IPS DF 4.7 (cell line): ENCODE measurements at regions not wholly inside any gene's neighbourhood (a gene's known extent, or its start where the extent isn't known, plus 50 kb on each side); places are given as distances from the start of the nearest gene placed in this dataset.
"Not testable (repeated sequence)": the region's sequence is repeated elsewhere in the genome, so short reads cannot be mapped to it uniquely, and the experiment has no call there.

Experiments
- DNase-seq: peaks from one replicate; pipeline ENCODE4 v3.0.0-alpha.2; 2013; ENCODE audit warnings: low spot score; ENCODE audit errors: extremely low read depth

DNA sequence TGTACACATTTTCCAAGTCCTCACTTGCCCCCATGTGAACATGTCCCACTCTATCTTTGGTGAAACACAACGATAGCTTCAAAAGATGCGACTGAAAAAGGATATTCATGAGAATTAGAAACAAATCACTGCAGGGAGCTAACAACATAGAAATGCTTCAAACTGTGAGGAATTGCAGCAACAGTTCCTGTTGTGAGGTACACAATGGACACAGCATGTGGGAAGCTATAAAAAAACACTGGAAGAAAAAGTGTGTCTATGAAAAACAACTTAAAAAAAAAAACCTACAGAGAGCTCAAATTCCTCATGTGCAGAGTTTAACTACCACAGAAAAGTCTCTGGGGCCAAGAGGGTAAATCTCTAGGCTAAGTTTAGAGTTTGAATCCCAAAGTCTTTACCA lies 51.6 kb upstream of the BLTP1 start:
- DNase-seq: no peak

DNA sequence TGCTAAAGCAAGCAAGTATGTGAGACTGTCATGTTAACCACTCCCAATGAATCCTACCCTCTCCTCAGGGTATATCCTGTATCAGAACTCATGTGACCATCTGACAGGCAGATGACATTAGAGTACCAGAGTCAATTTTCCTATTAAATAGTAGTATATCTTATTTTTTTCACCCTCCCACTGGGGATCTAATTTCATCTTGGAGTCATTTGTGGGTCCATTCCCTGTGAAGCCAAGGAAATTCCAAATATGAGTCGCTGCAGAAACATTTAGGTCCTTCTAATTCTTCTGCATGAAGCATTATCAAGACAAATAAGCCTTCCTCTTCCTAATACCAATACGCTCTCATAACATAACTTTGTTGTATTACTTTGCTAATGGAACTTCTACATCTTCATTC lies 52.2 kb upstream of the BLTP1 start:
- no peak for DNase-seq

DNA sequence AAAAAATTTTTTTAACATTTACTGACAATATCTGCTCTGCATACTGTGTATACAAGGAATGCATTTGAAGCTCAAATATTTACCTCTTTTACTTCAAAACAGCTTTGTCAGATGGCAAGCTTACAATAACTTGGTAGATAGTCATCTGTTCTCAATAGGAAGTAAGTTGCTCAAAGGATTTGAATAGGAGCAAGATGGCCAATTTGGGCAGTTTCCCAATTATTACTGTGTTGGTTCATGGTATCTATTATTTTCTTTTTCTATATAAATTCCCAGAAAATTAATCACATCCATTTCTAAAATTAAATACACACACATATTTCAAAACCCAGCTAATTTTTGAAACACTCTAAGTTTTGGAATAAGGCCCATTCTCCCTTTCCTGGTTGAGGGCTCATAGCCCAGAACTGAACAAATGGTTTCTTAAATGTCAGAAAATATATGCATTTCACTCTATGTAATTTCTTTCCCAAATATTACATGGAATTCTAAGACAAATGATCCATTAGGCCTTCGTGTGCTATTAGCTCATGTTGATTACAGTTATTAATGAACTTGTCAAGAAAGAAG lies 60.2 kb upstream of the BLTP1 start:
- DNase-seq: no peak

DNA sequence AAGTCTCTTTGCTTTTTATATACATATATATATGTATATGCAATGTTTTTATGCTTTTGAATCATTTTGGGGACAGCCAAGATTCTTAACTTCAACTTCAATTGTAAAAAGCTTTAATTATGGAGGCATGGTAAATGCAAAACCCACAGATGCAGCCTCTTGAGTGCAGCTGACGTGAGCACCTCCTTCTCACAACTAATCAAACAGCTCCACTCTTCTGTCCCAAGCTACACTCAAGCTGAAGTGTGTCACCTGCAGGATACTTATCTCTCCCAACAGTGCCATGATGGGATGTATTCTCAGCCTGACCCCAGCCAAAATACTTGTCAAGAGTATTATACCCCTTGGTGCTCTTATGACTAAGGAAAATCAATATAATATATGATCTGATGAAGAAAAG lies 60.7 kb upstream of the BLTP1 start:
- no peak for DNase-seq

DNA sequence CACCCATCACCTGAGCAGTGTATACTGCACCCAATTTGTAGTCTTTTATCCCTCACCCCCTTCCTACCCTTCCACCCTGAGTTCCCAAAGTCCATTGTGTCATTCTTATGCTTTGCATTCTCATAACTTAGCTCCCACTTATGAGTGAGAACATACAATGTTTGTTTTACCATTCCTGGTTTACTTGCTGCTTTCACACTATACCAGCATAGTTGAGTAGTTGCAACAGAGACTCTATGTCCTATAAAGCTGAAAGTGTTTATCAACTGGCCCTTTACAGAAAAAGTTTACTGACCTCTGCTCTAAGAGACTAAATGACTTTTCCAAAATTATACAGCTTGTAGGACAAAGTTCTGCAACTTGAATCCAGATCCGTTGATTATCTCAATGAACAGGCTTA lies 61.1 kb upstream of the BLTP1 start:
- DNase-seq: no peak

DNA sequence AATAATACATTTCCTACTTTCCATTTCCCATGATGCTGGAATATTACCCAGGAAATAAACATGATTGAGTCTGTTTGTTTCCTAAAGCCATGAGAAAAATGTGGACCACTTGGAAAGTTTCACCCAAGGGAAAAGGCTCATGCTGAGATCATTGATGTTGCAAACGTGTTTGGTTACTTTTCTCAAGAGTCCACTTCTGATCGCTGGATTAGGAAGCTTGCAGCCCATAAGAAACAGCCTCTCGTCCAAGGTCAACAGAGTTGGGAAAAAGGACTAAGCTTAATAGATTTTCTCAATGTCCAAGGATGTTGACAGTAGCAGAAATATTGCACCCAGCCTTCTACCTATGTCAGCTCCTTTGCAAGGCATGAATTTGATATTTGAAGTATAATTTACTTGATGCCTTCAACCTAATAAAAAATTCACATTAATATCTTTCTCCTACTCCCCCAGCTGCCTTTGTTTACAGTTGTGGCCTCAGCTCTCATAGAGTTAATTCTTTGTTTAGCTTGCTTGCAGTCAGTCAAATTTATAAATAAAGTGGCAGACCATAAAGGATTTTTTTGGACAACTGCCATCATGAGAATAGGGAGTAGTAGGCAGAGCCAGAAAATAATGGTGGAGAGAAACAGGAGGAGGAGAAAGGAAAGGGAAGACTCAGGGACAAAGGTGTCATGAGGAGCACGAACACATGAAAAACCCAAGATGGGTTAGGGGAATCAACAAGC lies 65.6 kb upstream of the BLTP1 start:
- DNase-seq: no peak

DNA sequence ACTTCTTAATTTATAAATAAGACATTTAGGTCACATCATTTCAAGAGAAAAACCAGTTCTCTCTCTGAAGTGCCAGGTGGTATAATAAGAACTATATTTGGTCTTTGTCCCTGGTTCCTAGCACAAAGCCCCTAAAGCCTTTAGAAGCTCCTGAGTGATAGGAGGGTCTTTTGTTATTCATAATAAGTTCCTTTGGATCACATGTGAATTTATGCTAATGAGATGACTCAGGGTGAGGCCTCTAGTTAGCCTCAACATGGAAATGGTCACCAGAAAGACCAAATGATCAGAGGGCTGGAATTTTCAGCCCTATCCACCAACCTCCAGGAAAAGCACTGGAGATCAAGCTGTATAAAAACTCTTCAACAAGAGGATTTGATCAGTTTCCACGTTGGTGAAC lies 68.1 kb upstream of the BLTP1 start:
- no peak for DNase-seq

DNA sequence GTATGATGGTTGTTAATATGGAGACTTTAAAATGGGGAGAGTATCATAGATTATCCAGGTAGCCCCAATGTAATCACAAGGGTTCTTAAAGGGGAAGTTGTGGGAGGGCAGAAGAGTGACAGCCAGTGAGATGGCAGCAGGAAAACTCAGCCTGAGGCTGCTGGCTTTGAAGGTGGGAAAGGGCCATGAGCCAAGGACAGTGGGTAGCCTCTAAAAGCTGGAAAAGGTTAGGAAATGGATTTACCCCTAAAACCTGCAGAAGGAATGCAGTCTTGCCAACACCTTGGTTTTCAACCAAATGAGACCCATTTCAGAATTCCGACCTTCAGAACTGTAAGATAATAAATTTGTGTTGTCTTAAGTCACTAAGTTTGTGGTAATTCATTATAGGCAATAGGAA lies 68.8 kb upstream of the BLTP1 start:
- DNase-seq: no peak

DNA sequence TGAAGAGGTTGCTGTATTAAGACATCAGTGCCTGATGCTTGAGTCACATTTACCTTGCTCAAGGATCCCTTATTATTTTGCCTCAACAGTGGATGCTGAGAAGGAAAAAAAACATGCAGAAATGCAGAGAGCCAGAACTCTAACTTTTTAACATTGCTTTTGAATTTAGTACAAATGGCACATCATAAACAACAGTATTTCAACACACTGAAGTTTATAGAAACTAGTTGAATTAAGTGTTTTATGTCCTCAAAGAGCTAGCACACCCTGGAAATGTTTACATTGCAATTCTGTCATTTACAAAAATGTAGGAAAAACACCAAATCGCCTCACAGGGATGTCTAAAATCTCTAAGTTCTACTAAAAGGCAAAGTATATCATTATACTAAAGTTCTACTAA lies 69.5 kb upstream of the BLTP1 start:
- DNase-seq: no peak

DNA sequence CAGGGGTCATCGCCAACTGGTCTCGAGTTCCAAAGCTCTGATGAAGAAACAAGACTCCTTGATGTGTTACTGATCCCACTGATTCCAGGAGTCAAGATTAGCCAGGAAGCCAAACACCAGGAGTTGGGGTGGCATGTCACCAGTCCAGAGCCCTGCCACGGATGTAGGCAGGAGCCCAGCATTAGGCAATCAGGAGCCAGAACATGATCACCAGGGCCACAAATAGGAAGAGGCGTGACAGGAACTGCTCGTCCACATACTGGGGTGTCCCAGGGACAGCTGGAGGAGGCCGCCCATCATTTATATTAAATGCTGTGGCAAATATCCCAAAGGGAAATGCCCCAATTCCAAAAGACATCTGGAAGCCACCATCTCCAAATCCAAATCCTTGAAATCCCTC lies 74.5 kb upstream of the BLTP1 start:
- not testable (repeated sequence) for DNase-seq

DNA sequence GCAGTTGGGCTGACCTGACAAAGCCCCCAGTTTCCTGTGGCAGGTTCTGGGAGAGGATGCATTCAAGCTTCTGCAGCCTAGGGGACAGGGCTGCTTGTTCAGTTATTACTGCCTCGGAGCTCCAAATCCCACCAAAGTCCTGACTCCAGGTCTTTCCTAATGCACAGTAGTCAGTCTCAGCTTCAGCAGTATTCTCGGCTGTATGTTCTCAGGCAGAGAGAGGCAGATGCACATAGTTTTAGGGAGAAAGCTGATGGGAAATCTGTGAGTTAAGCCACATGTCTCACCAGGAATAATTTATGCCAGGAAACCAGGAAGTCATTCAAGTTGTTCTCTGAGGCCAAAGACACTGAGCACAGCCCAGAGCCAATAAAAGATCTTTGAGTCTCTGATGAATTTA lies 75.3 kb upstream of the BLTP1 start:
- DNase-seq: not testable (repeated sequence)

DNA sequence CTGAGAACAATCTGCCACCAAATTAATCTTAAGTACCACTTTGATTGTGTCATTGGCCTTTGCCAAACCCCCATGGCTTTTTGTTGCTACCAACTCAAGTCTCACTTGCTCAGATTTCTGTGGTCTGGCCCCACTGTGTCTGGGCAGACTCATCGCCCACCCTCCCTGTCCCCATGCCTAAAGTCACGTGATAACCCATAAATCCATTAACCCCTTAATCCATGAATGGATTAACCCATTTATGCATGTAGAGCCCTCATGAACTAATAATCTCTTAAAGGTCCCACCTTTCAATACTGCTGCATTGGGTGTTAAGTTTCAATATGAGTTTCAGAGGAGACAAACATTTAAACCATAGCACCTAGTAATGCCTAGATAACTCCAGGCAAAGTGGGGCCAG lies 78.5 kb upstream of the BLTP1 start:
- no peak for DNase-seq

DNA sequence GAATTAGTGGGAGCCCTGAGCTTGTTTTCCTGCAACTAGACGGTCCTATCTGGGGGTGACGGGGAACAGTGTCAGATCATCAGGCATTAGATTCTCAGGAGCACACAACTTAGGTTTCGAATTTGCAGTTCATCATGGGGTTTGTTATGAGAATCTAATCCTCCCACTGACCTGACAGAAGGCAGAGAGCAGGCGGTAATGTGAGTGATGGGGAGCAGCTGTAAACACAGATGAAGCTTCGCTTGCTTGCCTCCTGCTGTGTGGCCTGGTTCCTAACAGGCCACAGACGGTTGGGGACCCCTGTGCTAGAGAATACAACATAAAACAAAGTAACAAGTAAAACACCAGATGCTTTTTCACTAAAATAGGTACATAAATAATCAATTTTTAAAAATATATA lies 86.2 kb upstream of the BLTP1 start:
- no peak for DNase-seq

DNA sequence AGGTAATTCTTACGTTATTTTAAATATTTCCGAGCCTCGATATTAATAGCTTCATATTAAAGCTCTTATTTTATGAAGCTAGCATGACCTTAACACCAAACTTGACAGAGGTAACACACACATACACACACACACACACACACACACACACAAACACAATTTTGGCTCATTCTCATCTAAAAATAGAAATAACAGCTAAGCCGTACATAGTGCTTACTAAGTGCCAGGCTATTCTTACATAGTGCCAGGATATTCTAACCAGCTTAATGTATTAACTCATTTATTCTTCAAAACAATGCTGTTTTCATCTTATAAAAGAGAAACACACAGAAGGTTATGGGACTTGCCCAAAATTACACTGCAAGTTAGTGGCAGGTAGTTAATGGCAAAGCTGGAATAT lies 87.0 kb upstream of the BLTP1 start:
- no peak for DNase-seq

DNA sequence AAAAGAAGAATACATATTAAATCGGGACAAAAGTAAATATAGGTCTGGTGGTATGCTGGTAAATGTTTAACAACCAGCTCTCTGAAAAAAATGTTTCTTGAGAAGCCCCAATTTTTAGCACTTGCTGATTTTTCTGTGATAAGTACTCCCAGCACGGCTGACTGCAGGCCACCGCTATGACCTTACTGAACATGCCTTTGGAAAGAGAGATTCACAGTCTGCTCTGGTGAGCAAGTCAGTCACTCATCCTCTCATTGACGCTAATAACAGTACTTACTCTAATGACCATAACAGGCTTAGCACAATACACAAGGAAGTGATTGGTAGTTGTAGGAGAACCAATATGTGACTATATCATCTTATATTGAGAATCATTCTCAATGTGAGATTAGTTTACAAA lies 98.9 kb upstream of the BLTP1 start:
- no peak for DNase-seq

DNA sequence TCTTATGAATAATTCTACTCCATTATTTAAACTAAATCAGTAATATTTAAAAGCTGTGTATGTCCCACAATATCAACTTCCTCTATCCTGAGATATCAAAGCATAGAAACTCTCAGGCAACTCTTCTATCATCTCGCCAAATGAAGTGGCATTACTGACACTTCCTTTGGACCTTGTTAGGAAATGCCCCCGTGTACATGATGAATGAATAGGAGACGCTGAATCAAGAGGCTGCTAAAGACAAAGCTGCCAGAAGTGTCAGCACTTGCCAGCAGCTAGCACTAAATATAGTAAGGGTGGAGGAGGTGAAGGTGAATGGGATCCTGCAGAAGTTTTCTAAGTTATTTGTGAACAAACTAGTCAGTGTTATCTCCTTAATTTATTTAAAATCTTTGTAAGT lies 99.5 kb upstream of the BLTP1 start:
- no peak for DNase-seq

DNA sequence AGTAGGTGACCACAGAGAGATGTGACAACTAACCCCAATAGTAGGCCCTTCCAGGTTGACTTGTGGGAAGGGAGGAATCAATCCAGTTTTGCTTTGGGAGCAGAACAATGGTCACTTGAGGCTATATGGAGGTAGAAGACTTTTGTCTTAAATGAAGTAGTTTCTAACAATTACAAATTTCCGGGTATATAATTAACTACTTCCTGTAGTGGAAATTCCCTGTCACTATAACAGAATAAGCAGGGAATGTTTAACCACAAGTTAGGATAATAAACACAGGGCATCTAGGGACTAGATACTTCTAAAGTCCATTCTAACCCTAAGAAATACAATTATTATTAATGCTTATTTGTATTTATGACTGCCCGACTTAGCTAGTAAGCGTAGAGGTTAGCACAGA lies 99.0 kb upstream of the TRPC3 start:
- no peak for DNase-seq

DNA sequence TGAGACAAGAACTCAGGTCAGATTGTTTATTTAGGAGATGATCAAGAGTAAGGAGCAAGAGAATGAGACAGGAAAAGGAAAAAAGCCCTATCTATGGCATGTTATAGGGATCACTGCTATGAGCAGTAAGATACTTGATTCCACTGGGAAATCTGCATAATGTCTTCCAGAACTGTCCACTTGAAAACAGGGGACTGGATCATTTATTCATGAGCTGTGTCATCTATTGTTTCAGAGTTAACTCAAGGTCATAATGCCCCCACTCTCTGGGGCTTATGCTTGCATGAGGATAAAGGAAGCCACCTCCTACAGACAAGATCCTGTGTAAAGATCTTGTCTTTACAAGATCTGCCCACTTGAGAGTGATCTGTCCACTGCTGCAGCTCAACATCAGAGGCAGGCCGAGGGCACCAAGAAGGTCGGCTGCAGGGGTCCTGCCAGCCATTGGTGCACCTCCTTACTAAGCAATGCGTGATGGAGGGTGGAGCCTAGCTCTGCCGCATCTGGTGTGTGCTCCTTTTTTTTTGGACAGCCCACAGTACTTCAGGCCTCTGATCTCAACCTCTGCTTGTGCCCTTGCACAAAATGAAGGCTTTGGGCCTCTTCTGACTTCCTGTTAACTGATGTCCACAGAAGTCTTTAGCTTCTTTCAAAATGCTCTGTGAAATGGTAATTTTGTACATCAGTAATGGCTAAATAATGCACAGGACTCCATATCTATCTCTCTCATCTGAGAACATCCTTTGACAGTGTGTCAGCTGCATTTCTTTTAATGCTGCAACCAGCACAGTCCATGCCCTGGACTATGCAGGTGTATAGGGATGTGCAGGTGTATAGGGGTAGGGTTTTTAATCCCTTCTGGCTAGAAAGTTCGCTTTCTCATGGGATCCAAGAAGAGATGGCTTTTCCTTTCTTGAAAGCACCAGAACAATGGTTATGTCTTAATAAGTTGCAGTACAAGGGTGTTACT lies 95.9 kb upstream of the TRPC3 start:
- no peak for DNase-seq

DNA sequence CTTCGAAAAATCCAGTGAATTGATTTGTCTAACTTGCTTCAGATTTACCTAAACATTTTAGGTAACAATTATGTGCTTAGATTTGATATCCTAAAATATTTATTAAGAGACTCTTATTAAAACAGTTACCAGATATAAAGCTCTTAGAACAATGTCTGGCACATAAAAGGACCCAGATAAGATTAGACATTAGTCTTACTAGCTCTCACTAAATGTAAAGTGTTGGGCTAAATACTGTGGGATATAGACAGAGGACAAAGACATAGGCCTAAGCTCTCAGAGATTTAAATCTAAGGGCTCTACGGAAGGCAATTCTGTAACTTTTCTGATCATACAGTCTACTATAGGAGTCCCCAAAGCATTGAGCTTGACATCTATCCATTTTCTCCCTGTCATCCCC lies 94.4 kb upstream of the TRPC3 start:
- DNase-seq: no peak

DNA sequence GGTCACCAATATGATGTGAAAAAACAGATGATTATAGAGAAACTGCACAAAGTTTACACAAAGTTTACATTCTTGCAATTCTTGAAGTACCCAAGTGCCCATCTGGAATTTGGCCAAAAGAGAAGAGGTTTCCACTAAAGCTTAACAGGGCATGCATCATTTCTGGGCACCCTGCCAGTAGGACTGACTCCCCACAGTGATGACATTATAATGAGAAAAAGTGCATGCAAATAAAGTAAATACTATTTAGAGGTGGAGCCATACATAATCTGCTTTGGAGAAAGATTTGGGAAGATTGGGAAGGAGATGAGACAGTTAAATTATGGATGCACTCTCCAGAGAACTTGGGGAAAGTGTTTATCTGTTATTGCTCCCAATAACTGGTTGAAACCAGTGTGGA lies 93.7 kb upstream of the TRPC3 start:
- DNase-seq: no peak

DNA sequence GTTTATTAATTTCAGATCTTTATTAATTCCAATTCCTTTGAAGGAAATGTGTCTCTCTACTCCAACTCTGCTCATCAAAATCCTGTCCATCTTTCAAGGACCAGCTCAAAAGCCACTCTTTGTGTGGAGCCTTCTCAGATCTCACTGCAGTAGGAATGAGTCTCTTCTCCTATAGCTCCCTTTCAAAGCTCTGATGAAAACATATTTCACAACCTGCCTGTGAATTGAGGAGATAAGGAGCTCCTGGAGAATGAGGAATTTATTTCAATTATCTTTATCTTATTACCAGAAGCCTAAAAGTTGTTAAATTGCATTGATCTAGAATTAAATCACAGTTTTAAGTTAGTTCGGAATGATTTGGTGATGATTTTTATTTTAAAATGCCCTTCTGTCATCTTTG lies 92.6 kb upstream of the TRPC3 start:
- no peak for DNase-seq

DNA sequence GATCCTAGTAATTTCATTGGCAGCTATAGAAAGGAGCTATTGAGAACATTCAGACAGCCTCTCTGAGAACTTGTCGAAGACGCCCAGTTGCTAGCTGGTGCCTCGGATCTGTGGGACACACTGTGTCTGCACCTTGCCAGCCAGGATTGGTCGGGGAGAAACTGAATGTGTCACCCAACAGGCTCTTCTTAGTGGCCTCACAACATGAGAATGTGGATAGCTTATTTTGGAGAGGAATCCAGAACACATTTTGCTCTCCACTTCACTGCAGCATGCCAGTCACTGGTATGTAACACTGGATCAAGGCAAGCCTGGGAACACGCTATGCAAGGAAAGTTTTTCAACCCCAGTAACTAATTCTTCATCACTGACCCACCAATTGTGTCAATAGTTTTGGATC lies 89.5 kb upstream of the TRPC3 start:
- no peak for DNase-seq

DNA sequence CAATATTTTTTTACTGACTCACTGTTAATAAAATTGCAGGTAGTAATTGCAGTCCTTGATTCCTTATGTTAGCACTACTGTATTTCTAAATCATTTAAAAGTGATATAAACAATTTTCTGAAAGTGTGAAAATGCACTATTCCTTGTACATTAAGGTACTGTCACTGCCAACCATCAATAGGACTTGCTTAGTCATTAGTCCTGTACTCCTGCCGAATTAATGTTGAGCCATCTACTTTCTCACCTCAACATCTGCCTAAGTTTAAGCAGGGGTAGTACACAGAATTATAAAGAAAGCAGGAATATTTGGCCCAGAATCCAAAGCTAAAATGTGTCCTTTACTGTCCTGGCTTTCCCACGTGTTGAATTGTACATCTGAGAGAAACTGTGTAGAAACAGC lies 87.0 kb upstream of the TRPC3 start:
- no peak for DNase-seq
